Psoas muscle (tissue), 7 donors: ENCODE measurements at regions not wholly inside any gene's neighbourhood (a gene's known extent, or its start where the extent isn't known, plus 50 kb on each side); places are given as distances from the start of the nearest gene placed in this dataset.

Experiments
- ATAC-seq, 4 donors: fragments of 200-7000 bp; cut with Tn5 transposase; one replicate each; pipeline ENCODE4 v1.9.1; 2020; ENCODE audit warnings: moderate library complexity in 3 of 4, mild to moderate bottlenecking in 2 of 4
- DNase-seq, 2 donors: peaks; one replicate each; pipeline ENCODE4 v3.0.0-alpha.2; 2020
- H3K27ac ChIP-seq: fragments of 200-600 bp; one replicate; pipeline ENCODE4 v1.8.0; 2022
- H3K27me3 ChIP-seq, 3 donors: fragments of 200-600 bp in 1 of 3; one replicate each; pipeline versions ENCODE4 v1.6.1 to v1.8.0; 2013 to 2022; ENCODE audit warnings: low read length in 2 of 3, mild to moderate bottlenecking in 2 of 3, moderate library complexity in 1 of 3; ENCODE audit not compliant: insufficient read depth in 3 of 3
- H3K36me3 ChIP-seq, 2 donors: fragments of 200-600 bp in 1 of 2; one replicate each; pipeline versions ENCODE4 v1.6.1 to v1.8.0; 2013 to 2022; ENCODE audit warnings: low read depth in 1 of 2, mild to moderate bottlenecking in 1 of 2, moderate library complexity in 1 of 2; ENCODE audit not compliant: insufficient read depth in 1 of 2
- H3K4me1 ChIP-seq: fragments of 200-600 bp; one replicate; pipeline ENCODE4 v1.8.0; 2022
- H3K4me3 ChIP-seq: fragments of 200-600 bp; one replicate; pipeline ENCODE4 v1.8.0; 2022; ENCODE audit warnings: mild to moderate bottlenecking
- H3K9me3 ChIP-seq: fragments of 200-600 bp; one replicate; pipeline ENCODE4 v1.8.0; 2022
- CTCF ChIP-seq: fragments of 200-600 bp; IDR thresholded peaks from one replicate; pipeline ENCODE4 v1.8.0; 2022; ENCODE audit warnings: antibody characterized with exemption
- WGBS, 3 donors: extraction: QIAGEN DNeasy Blood & Tissue Kit; methylation state at CpG; one replicate each; pipeline versions ENCODE4 v1.1.6 to v1.1.7; 2013; 5-methylcytosine and 5-hydroxymethylcytosine counted together
- intact Hi-C, 2 donors: fragments of 100-400 bp; cut with DNase I; formaldehyde crosslinking; loops; one replicate each; pipeline versions ENCODE4 v1.11.0 to v1.14.2; 2022
- donor health status: healthy with polysubstance abuse.
- donor health status: DM: no; HTN: no; CAD: no; lungs with moderate emphysema.
- donor health status: Bipolar disorder and iron deficiency.
- donor health status: healthy.
- donor health status: DM: yes; HTN: yes; CAD: no.
- donor health status: DM: no; HTN: no; CAD: no.
- donor health status: DM: yes; HTN: yes; CAD: no.

- H3K36me3 ChIP-seq: no peaks in the 10 kb centered on the region
- no peaks in the 10 kb centered on the region for H3K27me3 ChIP-seq
- intact Hi-C loops: no loop called here
- H3K9me3 ChIP-seq: no peaks in the 10 kb centered on the region
- DNase-seq (no peak), ATAC-seq (no peak)
- 35 to 52% (median 46%) methylated on average over 2 of the region's 2 CpGs for WGBS, 3 donors
- H3K4me3 ChIP-seq: no peak overlapping the region
- no peak for TF ChIP-seq CTCF
- no peak overlapping the region for H3K27ac ChIP-seq
- no peaks in the 10 kb centered on the region for H3K4me1 ChIP-seq
Observed at GRCh38 chr3:166118049-166118448, 280.8 kb upstream of the BCHE start.

GRCh38 chr3:166114448-166114847, 277.2 kb upstream of the BCHE start:
- intact Hi-C loops: no loop called here
- no peak for DNase-seq
- Histone ChIP-seq H3K27me3 (no peaks in the 10 kb centered on the region), H3K4me3 (no peak overlapping the region), H3K36me3 (no peaks in the 10 kb centered on the region), H3K4me1 (no peaks in the 10 kb centered on the region), H3K27ac (no peak overlapping the region), H3K9me3 (peaks cover 2% of the 10 kb centered on the region)
- TF ChIP-seq CTCF: no peak
- ATAC-seq: no peak

- WGBS, 3 donors: 92 to 98% (median 96%) methylated on average over 2 of the region's 2 CpGs
- Histone ChIP-seq H3K9me3 (peaks cover 2% of the 10 kb centered on the region), H3K4me3 (no peak overlapping the region), H3K4me1 (no peaks in the 10 kb centered on the region), H3K27me3 (no peaks in the 10 kb centered on the region), H3K36me3 (no peaks in the 10 kb centered on the region), H3K27ac (no peak overlapping the region)
- ATAC-seq (no peak), DNase-seq (no peak)
- intact Hi-C loops: no loop called here
- TF ChIP-seq CTCF: no peak
Observed at GRCh38 chr3:166111562-166111961, 274.3 kb upstream of the BCHE start.

- ATAC-seq (no peak), DNase-seq (no peak)
- TF ChIP-seq CTCF: no peak
- Histone ChIP-seq H3K4me1 (no peaks in the 10 kb centered on the region), H3K27ac (no peak overlapping the region), H3K9me3 (peaks cover 2% of the 10 kb centered on the region), H3K4me3 (no peak overlapping the region), H3K36me3 (no peaks in the 10 kb centered on the region), H3K27me3 (no peaks in the 10 kb centered on the region)
- WGBS, 3 donors: 75 to 79% (median 77%) methylated on average over 3 of the region's 3 CpGs
- intact Hi-C loops: no loop called here
Observed at GRCh38 chr3:166110102-166110501, 272.9 kb upstream of the BCHE start.

GRCh38 chr3:166104938-166105337, 267.7 kb upstream of the BCHE start:
- Histone ChIP-seq H3K9me3 (no peaks in the 10 kb centered on the region), H3K27me3 (no peaks in the 10 kb centered on the region), H3K4me3 (no peak overlapping the region), H3K27ac (no peak overlapping the region), H3K4me1 (no peaks in the 10 kb centered on the region), H3K36me3 (no peaks in the 10 kb centered on the region)
- intact Hi-C loops: no loop called here
- TF ChIP-seq CTCF: no peak
- ATAC-seq (no peak), DNase-seq (no peak)
